ENCODE measurements at regions not wholly inside any gene's neighbourhood (a gene's known extent, or its start where the extent isn't known, plus 50 kb on each side); places are given as distances from the start of the nearest gene placed in this dataset.

- no peak for DNase-seq (ENCODE audit: low spot score)
These were observed 59.1 kb upstream of the PPP1R3C start for GRCh38 chr10:91691981-91692380.

GRCh38 chr10:91690996-91691676 is 58.3 kb upstream of the PPP1R3C start:
- DNase-seq (ENCODE audit: low spot score), result no peak

- no peak for DNase-seq (ENCODE audit: low spot score)
These were observed 57.5 kb upstream of the PPP1R3C start for GRCh38 chr10:91690412-91690811.

- no peak for DNase-seq (ENCODE audit: low spot score)
These were observed 56.9 kb upstream of the PPP1R3C start for GRCh38 chr10:91689731-91690168.

- no peak for DNase-seq (ENCODE audit: low spot score)
These were observed 52.0 kb upstream of the PPP1R3C start for GRCh38 chr10:91684841-91685240.

- no peak for DNase-seq (ENCODE audit: low spot score)
These were observed 51.1 kb upstream of the PPP1R3C start for GRCh38 chr10:91683975-91684374.

GRCh38 chr10:91682912-91683311 is 50.0 kb upstream of the PPP1R3C start:
- DNase-seq (ENCODE audit: low spot score), result no peak
